ENCODE measurements at regions not wholly inside any gene's neighbourhood (a gene's known extent, or its start where the extent isn't known, plus 50 kb on each side); places are given as distances from the start of the nearest gene placed in this dataset.

DNA sequence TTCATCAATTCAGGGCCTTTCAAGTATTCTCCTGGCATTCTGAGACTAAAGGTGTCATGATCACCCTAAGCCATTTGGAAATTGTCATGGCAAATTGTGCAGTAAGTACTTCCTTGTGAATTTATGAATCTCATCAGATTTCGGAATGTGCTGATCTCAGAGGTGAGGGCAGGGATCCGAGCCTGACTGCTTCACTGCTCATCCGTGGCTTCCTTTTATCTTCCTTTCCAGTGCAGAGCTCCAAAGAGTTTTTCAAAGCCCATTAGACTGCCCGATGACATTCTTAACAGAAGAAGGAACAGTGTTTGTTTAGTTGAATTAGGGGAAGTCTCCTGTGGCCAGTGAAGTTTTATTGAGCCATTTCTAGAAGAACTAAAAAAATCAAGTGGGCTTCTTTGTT lies 182.8 kb upstream of the GDNF start:
- Histone ChIP-seq H3K9me3 (no peaks in the 10 kb centered on the region), H4K20me1 (no peaks in the 10 kb centered on the region), H3K4me1 (peaks cover 17% of the 10 kb centered on the region), H3K27ac (no peak overlapping the region), H3K4me2 (peak overlapping the region; percentile 58), H3K36me3 (no peaks in the 10 kb centered on the region), H3K4me3 (no peak overlapping the region), H3K27me3 (no peaks in the 10 kb centered on the region), H3K9ac (no peak overlapping the region)
- TF ChIP-seq Cebpa-rat (IDR thresholded peaks at IDR 0.05): no peak

DNA sequence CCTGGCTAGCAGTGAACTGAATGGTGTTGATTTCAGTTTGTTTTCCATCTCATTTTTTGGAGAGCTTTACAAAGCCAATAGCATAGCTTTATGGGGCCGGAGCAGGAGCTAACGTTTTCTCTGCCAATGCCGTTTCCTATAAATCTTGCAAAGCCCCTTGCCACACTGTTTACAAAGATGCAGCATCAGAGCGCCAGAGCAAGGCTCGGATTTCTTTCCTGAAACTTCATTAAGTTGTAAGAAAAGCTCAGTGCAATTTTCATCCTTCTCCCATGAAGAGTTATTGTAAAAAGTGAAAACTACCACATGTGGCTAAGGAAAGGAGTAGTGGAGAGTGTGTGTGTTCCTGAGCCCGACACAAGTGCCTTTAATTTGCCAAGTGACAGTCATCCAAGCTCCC lies 178.2 kb upstream of the GDNF start:
- Histone ChIP-seq H4K20me1 (no peaks in the 10 kb centered on the region), H3K4me1 (peaks cover 11% of the 10 kb centered on the region), H3K27ac (no peak overlapping the region), H3K9ac (no peak overlapping the region), H3K9me3 (no peaks in the 10 kb centered on the region), H3K4me3 (no peak overlapping the region), H3K27me3 (no peaks in the 10 kb centered on the region), H3K36me3 (no peaks in the 10 kb centered on the region), H3K4me2 (no peak overlapping the region)
- no peak for TF ChIP-seq Cebpa-rat (IDR thresholded peaks at IDR 0.05)

DNA sequence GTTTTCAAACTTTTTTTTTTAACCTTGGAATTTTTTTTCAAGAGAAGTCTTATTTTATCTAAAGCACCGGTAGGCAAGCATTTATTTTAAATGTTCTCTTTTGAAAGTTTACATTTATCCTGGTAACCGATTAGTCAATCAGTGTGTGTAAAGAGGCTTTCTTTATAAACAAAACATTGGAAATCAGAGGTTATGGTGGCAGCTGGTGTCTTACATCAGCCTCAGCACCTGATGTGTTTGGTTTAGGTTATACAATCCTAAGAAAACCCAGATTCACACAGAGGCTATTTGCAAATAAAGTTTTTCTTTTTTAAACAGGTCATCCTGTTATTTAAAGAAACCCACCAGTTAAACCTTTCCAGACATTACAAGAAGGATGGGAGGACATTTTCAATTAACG lies 173.3 kb upstream of the GDNF start:
- Histone ChIP-seq H4K20me1 (no peaks in the 10 kb centered on the region), H3K27me3 (no peaks in the 10 kb centered on the region), H3K27ac (no peak overlapping the region), H3K36me3 (no peaks in the 10 kb centered on the region), H3K4me2 (no peak overlapping the region), H3K9me3 (no peaks in the 10 kb centered on the region), H3K9ac (no peak overlapping the region), H3K4me1 (no peaks in the 10 kb centered on the region), H3K4me3 (no peak overlapping the region)
- no peak for TF ChIP-seq Cebpa-rat (IDR thresholded peaks at IDR 0.05)

- no peaks in the 10 kb centered on the region for H3K4me1 ChIP-seq
- H3K4me2 ChIP-seq: no peak overlapping the region
- H3K27ac ChIP-seq: no peak overlapping the region
- H4K20me1 ChIP-seq: no peaks in the 10 kb centered on the region
- no peaks in the 10 kb centered on the region for H3K9me3 ChIP-seq
- TF ChIP-seq Cebpa-rat (IDR thresholded peaks at IDR 0.05): no peak
- H3K27me3 ChIP-seq: no peaks in the 10 kb centered on the region
- H3K36me3 ChIP-seq: no peaks in the 10 kb centered on the region
- H3K9ac ChIP-seq: no peak overlapping the region
- H3K4me3 ChIP-seq: no peak overlapping the region
These were observed 171.9 kb upstream of the GDNF start for GRCh38 chr5:38011668-38012188.

DNA sequence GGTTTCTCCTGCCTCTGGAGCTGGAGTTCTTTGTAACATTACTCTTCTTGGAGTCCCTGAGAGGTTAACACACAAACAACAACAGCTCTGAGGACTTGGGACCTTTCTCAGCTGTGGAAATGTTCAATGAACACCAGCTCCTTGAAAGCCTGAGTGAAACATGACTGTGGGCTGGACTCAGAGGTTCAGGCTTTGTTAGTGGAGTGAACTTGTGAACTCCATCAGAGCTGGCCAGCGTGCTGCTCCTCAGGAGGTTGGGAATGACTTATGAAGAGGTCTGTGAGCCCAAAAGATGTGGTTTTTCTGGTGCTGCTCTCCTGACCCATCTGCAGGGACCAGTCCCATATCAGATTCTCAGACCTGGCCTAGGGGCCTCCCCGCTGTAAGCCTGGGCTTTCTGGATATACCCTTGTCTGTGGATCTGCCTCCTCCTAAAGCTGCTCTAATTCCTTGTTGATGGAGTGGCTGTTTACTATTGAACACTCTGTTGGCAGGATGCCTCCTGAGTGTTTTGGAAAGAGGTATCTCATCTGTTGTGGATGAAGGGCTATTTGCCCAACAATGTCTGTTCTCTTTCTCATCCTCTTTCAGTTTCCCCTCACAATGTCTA lies 170.0 kb upstream of the GDNF start:
- Histone ChIP-seq H3K27me3 (no peaks in the 10 kb centered on the region), H4K20me1 (no peaks in the 10 kb centered on the region), H3K36me3 (no peaks in the 10 kb centered on the region), H3K27ac (no peak overlapping the region), H3K4me3 (no peak overlapping the region), H3K9ac (no peak overlapping the region), H3K4me1 (no peaks in the 10 kb centered on the region), H3K4me2 (no peak overlapping the region), H3K9me3 (no peaks in the 10 kb centered on the region)
- no peak for TF ChIP-seq Cebpa-rat (IDR thresholded peaks at IDR 0.05)

DNA sequence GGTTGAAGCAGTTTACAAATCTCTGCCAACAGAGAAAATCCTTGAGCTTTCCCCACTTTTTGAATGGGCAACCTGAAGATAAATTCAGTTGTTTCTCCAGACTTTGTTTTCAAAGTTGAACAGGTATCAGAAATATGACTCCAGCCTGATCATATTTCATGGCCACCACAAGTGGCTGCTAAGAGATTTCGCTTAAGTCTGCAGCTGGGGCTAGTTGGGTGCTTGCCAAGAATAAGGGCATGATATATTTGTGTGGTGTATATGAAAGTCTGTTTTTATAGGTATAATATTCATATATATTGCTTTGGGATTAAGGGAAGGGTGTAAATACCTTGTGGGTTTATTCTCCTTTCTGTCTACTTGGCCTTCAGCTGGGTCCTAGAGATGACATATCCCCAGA lies 168.4 kb upstream of the GDNF start:
- H3K27me3 ChIP-seq: no peaks in the 10 kb centered on the region
- H3K9me3 ChIP-seq: no peaks in the 10 kb centered on the region
- H4K20me1 ChIP-seq: no peaks in the 10 kb centered on the region
- no peak overlapping the region for H3K9ac ChIP-seq
- H3K4me1 ChIP-seq: no peaks in the 10 kb centered on the region
- no peak for TF ChIP-seq Cebpa-rat (IDR thresholded peaks at IDR 0.05)
- H3K36me3 ChIP-seq: no peaks in the 10 kb centered on the region
- no peak overlapping the region for H3K4me2 ChIP-seq
- H3K4me3 ChIP-seq: no peak overlapping the region
- no peak overlapping the region for H3K27ac ChIP-seq

GRCh38 chr5:37999593-37999992 lies 159.8 kb upstream of the GDNF start:
- no peaks in the 10 kb centered on the region for H3K4me1 ChIP-seq
- no peak overlapping the region for H3K9ac ChIP-seq
- no peaks in the 10 kb centered on the region for H3K27me3 ChIP-seq
- H3K36me3 ChIP-seq: no peaks in the 10 kb centered on the region
- no peaks in the 10 kb centered on the region for H4K20me1 ChIP-seq
- no peak for TF ChIP-seq Cebpa-rat (IDR thresholded peaks at IDR 0.05)
- no peak overlapping the region for H3K4me3 ChIP-seq
- no peaks in the 10 kb centered on the region for H3K9me3 ChIP-seq
- no peak overlapping the region for H3K4me2 ChIP-seq
- no peak overlapping the region for H3K27ac ChIP-seq

DNA sequence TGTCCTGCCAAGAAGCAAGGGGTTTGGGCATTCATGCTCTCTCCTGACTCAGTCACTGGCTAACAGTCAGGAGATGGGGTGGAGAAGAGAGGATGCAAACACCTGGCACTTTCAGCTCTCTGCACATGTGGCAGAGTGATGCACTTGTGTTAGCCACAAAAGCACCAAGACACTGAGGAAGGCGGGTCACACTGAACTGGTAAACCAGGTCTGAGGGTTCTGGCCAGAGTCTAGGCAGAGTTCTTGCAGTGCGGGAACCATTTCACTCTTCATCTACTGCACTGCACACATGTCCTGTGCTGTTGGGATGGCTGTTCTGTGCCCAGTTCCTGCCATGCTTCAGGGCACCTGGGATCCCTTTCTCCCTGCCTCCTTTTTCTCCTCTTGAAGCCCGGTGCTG lies 157.1 kb upstream of the GDNF start:
- Histone ChIP-seq H3K9ac (no peak overlapping the region), H3K4me1 (no peaks in the 10 kb centered on the region), H3K4me2 (no peak overlapping the region), H3K9me3 (no peaks in the 10 kb centered on the region), H3K27ac (no peak overlapping the region), H3K4me3 (no peak overlapping the region), H3K27me3 (no peaks in the 10 kb centered on the region), H4K20me1 (no peaks in the 10 kb centered on the region), H3K36me3 (no peaks in the 10 kb centered on the region)
- TF ChIP-seq Cebpa-rat (IDR thresholded peaks at IDR 0.05): no peak

- no peaks in the 10 kb centered on the region for H3K36me3 ChIP-seq
- no peak overlapping the region for H3K4me3 ChIP-seq
- no peaks in the 10 kb centered on the region for H3K4me1 ChIP-seq
- no peak overlapping the region for H3K4me2 ChIP-seq
- no peak for TF ChIP-seq Cebpa-rat (IDR thresholded peaks at IDR 0.05)
- no peaks in the 10 kb centered on the region for H3K9me3 ChIP-seq
- no peaks in the 10 kb centered on the region for H3K27me3 ChIP-seq
- H4K20me1 ChIP-seq: no peaks in the 10 kb centered on the region
- no peak overlapping the region for H3K27ac ChIP-seq
- H3K9ac ChIP-seq: no peak overlapping the region
These were observed 154.9 kb upstream of the GDNF start for GRCh38 chr5:37994729-37995128.

GRCh38 chr5:37991301-37992299 lies 151.8 kb upstream of the GDNF start:
- no peaks in the 10 kb centered on the region for H4K20me1 ChIP-seq
- no peaks in the 10 kb centered on the region for H3K27me3 ChIP-seq
- H3K36me3 ChIP-seq: no peaks in the 10 kb centered on the region
- H3K4me2 ChIP-seq: no peak overlapping the region
- no peaks in the 10 kb centered on the region for H3K9me3 ChIP-seq
- no peak for TF ChIP-seq Cebpa-rat (IDR thresholded peaks at IDR 0.05)
- no peak overlapping the region for H3K27ac ChIP-seq
- no peak overlapping the region for H3K4me3 ChIP-seq
- H3K9ac ChIP-seq: no peak overlapping the region
- H3K4me1 ChIP-seq: no peaks in the 10 kb centered on the region

All from BLaER1 (cell line).